HCT116 (cell line): ENCODE measurements at regions not wholly inside any gene's neighbourhood (a gene's known extent, or its start where the extent isn't known, plus 50 kb on each side); places are given as distances from the start of the nearest gene placed in this dataset.

ENCODE experiments used
- ATAC-seq: fragments of 200-7000 bp; cut with Tn5 transposase; 2 replicates; pipeline ENCODE4 v1.9.1; 2020; ENCODE audit warnings: mild to moderate bottlenecking, moderate library complexity
- BruUV-seq: library from RNA; stranded (reverse); fragments of 400-500 nt; replicated peaks from 2 replicates; lab custom pipeline; 2021; lab: Mats Ljungman, UMichigan
- CTCF ChIA-PET: fragments of 300-600 bp; sonication (Branson Sonifier 250); formaldehyde crosslinking; loops from one replicate; lab custom pipeline; 2021; ENCODE audit warnings: antibody characterized with exemption; lab: Charles Lee
- POLR2A ChIA-PET: fragments of 300-600, 350-600 bp; sonication (Branson Sonifier 250); formaldehyde crosslinking; loops from one replicate; lab custom pipeline; 2021; ENCODE audit warnings: antibody characterized with exemption; lab: Charles Lee
- RAD21 ChIA-PET, 2 experiments: fragments of 300-600 bp; sonication (Branson Sonifier 250); formaldehyde crosslinking; loops; one replicate each; lab custom pipeline; 2023; ENCODE audit warnings: low total read pairs in 2 of 2; ENCODE audit not compliant: uncharacterized antibody in 2 of 2, unreplicated experiment in 2 of 2, low non-redundant PET in 1 of 2; lab: Charles Lee
- DNase-seq: peaks from one replicate; pipeline ENCODE4 v3.0.0-alpha.2; 2010; ENCODE audit warnings: low read depth, low spot score
- H2AFZ ChIP-seq: fragments of 200-600 bp; shearing (Covaris generic), sonication (generic); 2 replicates; pipeline ENCODE4 v1.6.1; 2017; ENCODE audit warnings: low read depth, mixed run types, mixed read lengths, antibody characterized with exemption, low read length; ENCODE audit not compliant: poor library complexity, severe bottlenecking
- H3K27ac ChIP-seq: 2 replicates; pipeline ENCODE4 v1.5.1; 2012; ENCODE audit warnings: low read depth, low read length
- H3K27me3 ChIP-seq: fragments of 200-600 bp; sonication (generic); 2 replicates; pipeline ENCODE4 v1.6.1; 2016; ENCODE audit warnings: mixed run types, low read length, mixed read lengths; ENCODE audit not compliant: insufficient read depth
- H3K36me3 ChIP-seq, 2 experiments: fragments of 200-500 bp in 1 of 2; fragments of 200-600 bp in 1 of 2; sonication (Bioruptor generic) in 1 of 2; sonication (generic) in 1 of 2; 2 replicates each; pipeline versions ENCODE4 v1.5.1 to v1.6.1; 2014 to 2016; ENCODE audit warnings: low read length in 2 of 2, inconsistent platforms in 1 of 2, mixed read lengths in 1 of 2, mixed run types in 1 of 2; ENCODE audit not compliant: insufficient read depth in 2 of 2, control insufficient read depth in 1 of 2
- H3K4me1 ChIP-seq, 2 experiments: fragments of 200-600 bp in 1 of 2; sonication (generic) in 1 of 2; 2 replicates each; pipeline versions ENCODE4 v1.5.1 to v1.6.1; 2012 to 2017; ENCODE audit warnings: low read length in 2 of 2, inconsistent platforms in 1 of 2, mild to moderate bottlenecking in 1 of 2, mixed read lengths in 1 of 2, mixed run types in 1 of 2, moderate library complexity in 1 of 2; ENCODE audit not compliant: insufficient read depth in 2 of 2, control insufficient read depth in 1 of 2
- H3K4me2 ChIP-seq: fragments of 200-600 bp; sonication (generic); 2 replicates; pipeline ENCODE4 v1.6.1; 2017; ENCODE audit warnings: mixed run types, low read length, mixed read lengths
- H3K4me3 ChIP-seq, 2 experiments: fragments of 200-600 bp in 1 of 2; sonication (generic) in 1 of 2; replicated peaks in 1 of 2; 2 replicates each; pipeline ENCODE4 v1.5.1; 2011 to 2016; ENCODE audit warnings: low read length in 2 of 2, control low read depth in 1 of 2, low read depth in 1 of 2, mild to moderate bottlenecking in 1 of 2, mixed read lengths in 1 of 2, mixed run types in 1 of 2
- H3K79me2 ChIP-seq: fragments of 200-600 bp; sonication (generic); 2 replicates; pipeline ENCODE4 v1.6.1; 2017; ENCODE audit warnings: mild to moderate bottlenecking, mixed run types, low read length, moderate library complexity, mixed read lengths; ENCODE audit not compliant: insufficient read depth
- H3K9ac ChIP-seq: fragments of 200-600 bp; sonication (generic); 2 replicates; pipeline ENCODE4 v1.6.1; 2016; ENCODE audit warnings: low read length, mixed read lengths
- H3K9me2 ChIP-seq: fragments of 200-600 bp; sonication (generic), shearing (Covaris generic); 2 replicates; pipeline ENCODE4 v1.6.1; 2017; ENCODE audit warnings: mixed run types, mild to moderate bottlenecking, moderate library complexity; ENCODE audit not compliant: insufficient read depth
- H3K9me3 ChIP-seq, 2 experiments: fragments of 200-500 bp in 1 of 2; fragments of 200-600 bp in 1 of 2; sonication (Bioruptor generic) in 1 of 2; sonication (generic) in 1 of 2; 2 replicates each; pipeline ENCODE4 v1.6.1; 2014 to 2017; ENCODE audit warnings: low read length in 2 of 2, mixed read lengths in 2 of 2, inconsistent platforms in 1 of 2, low read depth in 1 of 2, mild to moderate bottlenecking in 1 of 2, mixed run types in 1 of 2, moderate library complexity in 1 of 2; ENCODE audit not compliant: control insufficient read depth in 1 of 2, insufficient read depth in 1 of 2
- H4K20me1 ChIP-seq: fragments of 200-600 bp; sonication (generic), shearing (Covaris generic); 2 replicates; pipeline ENCODE4 v1.6.1; 2017; ENCODE audit warnings: mixed run types, mild to moderate bottlenecking, moderate library complexity; ENCODE audit not compliant: insufficient read depth
- ATF3 ChIP-seq: IDR thresholded peaks from 2 replicates; pipeline ENCODE4 v1.6.1; 2012
- CBX3 ChIP-seq: IDR thresholded peaks from 2 replicates; pipeline ENCODE4 v1.6.1; 2012; ENCODE audit warnings: low read depth
- CEBPB ChIP-seq: IDR thresholded peaks from 2 replicates; pipeline ENCODE4 v1.6.1; 2012; ENCODE audit warnings: low read depth
- CTCF ChIP-seq, 3 experiments: fragments of 200-600 bp in 1 of 3; sonication (generic) in 1 of 3; IDR thresholded peaks in 2 of 3; conservative IDR thresholded peaks in 1 of 3; 2 replicates each; pipeline ENCODE4 v1.5.1; 2012 to 2017; ENCODE audit warnings: low read depth in 2 of 3, low read length in 2 of 3, antibody characterized with exemption in 1 of 3, borderline replicate concordance in 1 of 3, control low read depth in 1 of 3, mild to moderate bottlenecking in 1 of 3, mixed read lengths in 1 of 3, mixed run types in 1 of 3, moderate library complexity in 1 of 3; ENCODE audit not compliant: insufficient read depth in 1 of 3
- EZH2 ChIP-seq: fragments of 200-600 bp; sonication (generic); IDR thresholded peaks from 2 replicates; pipeline ENCODE4 v1.6.1; 2017; ENCODE audit warnings: antibody characterized with exemption, mixed run types
- FOSL1 ChIP-seq: IDR thresholded peaks from 2 replicates; pipeline ENCODE4 v1.6.1; 2012; ENCODE audit warnings: low read depth
- MAX ChIP-seq: IDR thresholded peaks from 2 replicates; pipeline ENCODE4 v1.6.1; 2012
- POLR2AphosphoS5 ChIP-seq: IDR thresholded peaks from 2 replicates; pipeline ENCODE4 v1.6.1; 2011; ENCODE audit warnings: mild to moderate bottlenecking, low read depth, low read length, moderate library complexity
- RAD21 ChIP-seq: IDR thresholded peaks from 2 replicates; pipeline ENCODE4 v1.6.1; 2012; ENCODE audit warnings: low read depth, mild to moderate bottlenecking
- REST ChIP-seq: IDR thresholded peaks from 2 replicates; pipeline ENCODE4 v1.6.1; 2012; ENCODE audit warnings: low read depth
- SIN3A ChIP-seq: IDR thresholded peaks from 2 replicates; pipeline ENCODE4 v1.6.1; 2012; ENCODE audit warnings: low read depth
- SP1 ChIP-seq: IDR thresholded peaks from 2 replicates; pipeline ENCODE4 v1.6.1; 2012; ENCODE audit warnings: low read depth
- SRF ChIP-seq: IDR thresholded peaks from 2 replicates; pipeline ENCODE4 v1.6.1; 2012; ENCODE audit warnings: low read depth
- TCF7L2 ChIP-seq: IDR thresholded peaks from 2 replicates; pipeline ENCODE4 v1.7.0; 2011; ENCODE audit warnings: borderline replicate concordance, inconsistent platforms; ENCODE audit not compliant: insufficient read depth, insufficient read length; ENCODE audit errors: extremely low read depth
- YY1 ChIP-seq: IDR thresholded peaks from 2 replicates; pipeline ENCODE4 v1.6.1; 2011; ENCODE audit warnings: low read length, low read depth, moderate library complexity, mild to moderate bottlenecking; ENCODE audit not compliant: insufficient replicate concordance; ENCODE audit errors: extremely low read depth
- ZBTB33 ChIP-seq: IDR thresholded peaks from 2 replicates; pipeline ENCODE4 v1.6.1; 2011; ENCODE audit warnings: mild to moderate bottlenecking, low read length, moderate library complexity; ENCODE audit not compliant: insufficient replicate concordance; ENCODE audit errors: extremely low read depth
- ZFX ChIP-seq: fragments of 450-650 bp; IDR thresholded peaks from 2 replicates; pipeline ENCODE4 v1.6.1; 2017
- intact Hi-C: fragments of 100-400 bp; cut with micrococcal nuclease; formaldehyde crosslinking; loops from 2 replicates; pipeline ENCODE4 v1.10.0; 2022

- Histone ChIP-seq H2AFZ (no peak overlapping the region), H3K4me2 (no peak overlapping the region), H3K9me2 (no peaks in the 10 kb centered on the region), H3K27ac (no peak overlapping the region), H3K79me2 (no peaks in the 10 kb centered on the region), H3K4me3 (no peak overlapping the region), H4K20me1 (no peaks in the 10 kb centered on the region), H3K4me1 (no peaks in the 10 kb centered on the region), H3K36me3 (no peaks in the 10 kb centered on the region), H3K9ac (no peak overlapping the region), H3K27me3 (no peaks in the 10 kb centered on the region), H3K9me3 (no peaks in the 10 kb centered on the region)
- ChIA-PET POLR2A (no interaction called here), RAD21 (no interaction called here), CTCF (no interaction called here)
- DNase-seq (no peak), ATAC-seq (no peak)
- no TSS peak for BruUV-seq
- intact Hi-C loops = no loop called here
- TF ChIP-seq ZFX = no peak
- TF ChIP-seq REST = no peak
- TF ChIP-seq SRF = no peak
- TF ChIP-seq CTCF (IDR thresholded peaks at IDR 0.05 in 2 of 3, conservative IDR thresholded peaks at IDR 0.05 in 1 of 3; ENCODE audit: borderline replicate concordance in 1 of 3, insufficient read depth in 1 of 3, low read depth in 2 of 3, low read length in 2 of 3) = no peak
- TF ChIP-seq EZH2 = no peak
- TF ChIP-seq ATF3 = no peak
- no peak for TF ChIP-seq FOSL1
- TF ChIP-seq CBX3 = no peak
- no peak for TF ChIP-seq CEBPB
- TF ChIP-seq TCF7L2 = no peak
- TF ChIP-seq POLR2AphosphoS5 = no peak
- TF ChIP-seq YY1 = no peak
- no peak for TF ChIP-seq ZBTB33
- TF ChIP-seq MAX = no peak
- no peak for TF ChIP-seq SP1
- no peak for TF ChIP-seq RAD21
- TF ChIP-seq SIN3A = no peak
Measured at GRCh38 chr3:144810160-144810559, 838.5 kb downstream of the DIPK2A start.
